ENCODE measurements at regions not wholly inside any gene's neighbourhood (a gene's known extent, or its start where the extent isn't known, plus 50 kb on each side); places are given as distances from the start of the nearest gene placed in this dataset.
A peak's percentile ranks its signal among the peaks of the same experiment; 100 is the strongest.
"Not testable (repeated sequence)": the region's sequence is repeated elsewhere in the genome, so short reads cannot be mapped to it uniquely, and the experiment has no call there.

DNA sequence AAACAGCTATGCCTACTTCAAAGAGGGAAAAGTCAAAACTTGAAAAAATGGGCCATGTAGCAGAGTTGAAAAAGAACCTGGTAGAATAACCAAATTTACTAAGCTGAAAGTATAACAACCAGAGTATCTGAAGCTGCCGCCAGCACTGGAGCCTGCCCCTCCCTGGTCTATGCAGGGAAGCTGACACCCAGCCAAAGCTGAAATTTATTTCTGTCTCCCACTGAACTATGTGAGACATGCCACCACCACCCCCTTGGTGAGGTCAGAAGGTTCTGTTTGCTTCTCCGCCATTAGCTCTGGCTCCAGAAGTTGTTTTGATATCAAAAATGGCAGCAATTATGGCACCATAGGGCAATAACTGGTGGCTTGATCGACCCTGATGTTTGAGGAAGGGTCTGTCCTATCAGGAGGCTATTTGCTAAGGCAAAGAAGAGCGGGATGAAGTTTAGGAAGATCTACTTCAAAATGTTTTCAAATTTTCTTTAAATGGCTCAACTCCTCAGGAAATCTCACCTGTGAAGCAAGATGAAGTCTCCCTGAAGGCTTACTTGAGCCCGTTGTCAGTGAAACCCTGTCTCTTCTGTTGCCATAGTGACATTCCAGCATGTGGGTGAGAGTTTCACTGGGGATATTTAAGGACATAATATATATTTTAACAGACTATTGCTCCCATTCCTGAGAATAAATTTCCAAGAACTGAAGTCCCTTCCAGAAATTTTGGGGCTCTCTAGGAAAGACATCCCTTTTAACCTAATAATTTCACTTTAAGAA, 122.0 kb downstream of the COPRS start:
- CTCF ChIA-PET: no interaction called here
- POLR2A ChIA-PET (ENCODE audit: unreplicated experiment): interaction anchor here (0.6 kb wide), 1 partner anchor 1445 kb away, joined by 3 read pairs; no protein-coding TSS in a partner anchor
- no peak overlapping the region for H3K27ac ChIP-seq

DNA sequence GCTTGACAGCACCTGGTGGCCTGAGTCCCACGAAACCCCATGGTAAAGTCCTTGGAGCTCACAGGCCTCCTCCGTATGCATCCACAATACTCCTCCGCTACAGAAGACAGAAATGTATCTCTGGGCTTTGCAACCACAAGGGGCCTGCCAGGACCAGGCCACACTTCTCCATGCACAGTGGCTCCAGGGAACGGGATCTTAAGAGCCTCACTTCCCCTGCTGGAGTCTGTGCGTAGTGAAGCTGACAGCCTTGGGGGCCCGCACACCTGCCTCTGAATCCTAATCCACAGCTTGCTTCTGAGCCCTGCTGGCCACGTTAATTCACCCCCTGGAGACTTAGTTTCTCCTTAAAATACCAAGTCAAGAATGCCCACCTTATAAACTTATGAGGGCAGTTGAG, 125.7 kb downstream of the COPRS start:
- intact Hi-C loops (cut with micrococcal nuclease; ENCODE audit: unreplicated experiment): no loop called here
- H3K4me1 ChIP-seq (replicated peaks; ENCODE audit: insufficient read depth): no peaks in the 10 kb centered on the region
- no peaks in the 10 kb centered on the region; the same call in 1 of the 2 replicates for H3F3A ChIP-seq (ENCODE audit: insufficient read depth, low read depth)
- no TSS peak for BruUV-seq (replicated peaks)
- no peaks in the 10 kb centered on the region for H3K79me2 ChIP-seq (ENCODE audit: low read depth)
- H4K20me1 ChIP-seq (ENCODE audit: insufficient read depth): no peaks in the 10 kb centered on the region
- no peak overlapping the region for H3K4me2 ChIP-seq
- H3K9me3 ChIP-seq (ENCODE audit: insufficient read depth, low read depth): no peaks in the 10 kb centered on the region
- H3K9me2 ChIP-seq (ENCODE audit: insufficient read depth): no peaks in the 10 kb centered on the region
- H3K4me3 ChIP-seq: no peak overlapping the region
- ChIA-PET POLR2A (ENCODE audit: unreplicated experiment) (no interaction called here), CTCF (interaction anchor here (0.5 kb wide), 1 partner anchor 26 kb away, joined by 3 read pairs; no protein-coding TSS in a partner anchor)
- no peak overlapping the region for H2AFZ ChIP-seq
- TF ChIP-seq, protein P1, sequence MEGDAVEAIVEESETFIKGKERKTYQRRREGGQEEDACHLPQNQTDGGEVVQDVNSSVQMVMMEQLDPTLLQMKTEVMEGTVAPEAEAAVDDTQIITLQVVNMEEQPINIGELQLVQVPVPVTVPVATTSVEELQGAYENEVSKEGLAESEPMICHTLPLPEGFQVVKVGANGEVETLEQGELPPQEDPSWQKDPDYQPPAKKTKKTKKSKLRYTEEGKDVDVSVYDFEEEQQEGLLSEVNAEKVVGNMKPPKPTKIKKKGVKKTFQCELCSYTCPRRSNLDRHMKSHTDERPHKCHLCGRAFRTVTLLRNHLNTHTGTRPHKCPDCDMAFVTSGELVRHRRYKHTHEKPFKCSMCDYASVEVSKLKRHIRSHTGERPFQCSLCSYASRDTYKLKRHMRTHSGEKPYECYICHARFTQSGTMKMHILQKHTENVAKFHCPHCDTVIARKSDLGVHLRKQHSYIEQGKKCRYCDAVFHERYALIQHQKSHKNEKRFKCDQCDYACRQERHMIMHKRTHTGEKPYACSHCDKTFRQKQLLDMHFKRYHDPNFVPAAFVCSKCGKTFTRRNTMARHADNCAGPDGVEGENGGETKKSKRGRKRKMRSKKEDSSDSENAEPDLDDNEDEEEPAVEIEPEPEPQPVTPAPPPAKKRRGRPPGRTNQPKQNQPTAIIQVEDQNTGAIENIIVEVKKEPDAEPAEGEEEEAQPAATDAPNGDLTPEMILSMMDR (conservative IDR thresholded peaks at IDR 0.05): no peak
- TF ChIP-seq EZH2 (IDR thresholded peaks at IDR 0.05; ENCODE audit: low read depth): no peak
- no peak for DNase-seq
- no peak overlapping the region for H3K27ac ChIP-seq
- H3K27me3 ChIP-seq (ENCODE audit: insufficient read depth, low read depth): no peaks in the 10 kb centered on the region
- no peaks in the 10 kb centered on the region for H3K36me3 ChIP-seq (ENCODE audit: low read depth)

More for the DNA sequence above, 122.0 kb downstream of the COPRS start:
- H3K9me3 ChIP-seq (ENCODE audit: insufficient read depth, low read depth): no peaks in the 10 kb centered on the region
- intact Hi-C loops (cut with micrococcal nuclease; ENCODE audit: unreplicated experiment): no loop called here
- H3K79me2 ChIP-seq (ENCODE audit: low read depth): no peaks in the 10 kb centered on the region
- H3F3A ChIP-seq (ENCODE audit: insufficient read depth, low read depth): no peaks in the 10 kb centered on the region
- no peak for DNase-seq
- H2AFZ ChIP-seq: no peak overlapping the region
- H3K4me2 ChIP-seq: no peak overlapping the region
- no TSS peak for BruUV-seq (replicated peaks)
- H3K4me1 ChIP-seq (replicated peaks; ENCODE audit: insufficient read depth): no peaks in the 10 kb centered on the region
- no peaks in the 10 kb centered on the region for H4K20me1 ChIP-seq (ENCODE audit: insufficient read depth)
- TF ChIP-seq, protein P1 (conservative IDR thresholded peaks at IDR 0.05): no peak
- TF ChIP-seq EZH2 (IDR thresholded peaks at IDR 0.05; ENCODE audit: low read depth): no peak
- no peaks in the 10 kb centered on the region for H3K9me2 ChIP-seq (ENCODE audit: insufficient read depth)
- no peaks in the 10 kb centered on the region for H3K36me3 ChIP-seq (ENCODE audit: low read depth)
- no peaks in the 10 kb centered on the region for H3K27me3 ChIP-seq (ENCODE audit: insufficient read depth, low read depth)
- H3K4me3 ChIP-seq: no peak overlapping the region

DNA sequence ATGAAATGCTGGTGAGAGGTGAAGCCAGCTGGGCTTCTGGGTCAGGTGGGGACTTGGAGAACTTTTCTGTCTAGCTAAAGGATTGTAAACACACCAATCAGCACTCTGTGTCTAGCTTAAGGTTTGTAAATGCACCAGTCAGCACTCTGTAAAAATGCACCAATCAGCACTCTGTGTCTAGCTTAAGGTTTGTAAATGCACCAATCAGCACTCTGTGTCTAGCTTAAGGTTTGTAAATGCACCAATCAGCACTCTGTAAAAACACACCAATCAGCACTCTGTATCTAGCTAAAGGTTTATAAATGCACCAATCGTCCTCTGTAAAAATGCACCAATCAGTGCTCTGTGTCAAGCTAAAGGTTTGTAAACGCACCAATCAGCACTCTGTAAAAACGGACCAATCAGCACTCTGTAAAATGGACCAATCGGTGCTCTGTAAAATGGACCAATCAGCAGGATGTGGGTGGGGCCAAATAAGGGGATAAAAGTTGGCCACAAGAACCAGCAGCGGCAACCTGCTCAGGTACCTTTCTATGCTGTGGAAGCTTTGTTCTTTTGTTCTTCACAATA, 127.4 kb downstream of the COPRS start:
- POLR2A ChIA-PET (ENCODE audit: unreplicated experiment): interaction anchor here (0.7 kb wide), 1 partner anchor 423 kb away, joined by 3 read pairs; no protein-coding TSS in a partner anchor
- intact Hi-C loops (cut with micrococcal nuclease; ENCODE audit: unreplicated experiment); CTCF ChIA-PET: not testable (repeated sequence)

More for the DNA sequence above, 127.4 kb downstream of the COPRS start:
- BruUV-seq (replicated peaks); H3K4me1 ChIP-seq (replicated peaks; ENCODE audit: insufficient read depth); H2AFZ ChIP-seq; H3K9me3 ChIP-seq (ENCODE audit: insufficient read depth, low read depth); H3K27me3 ChIP-seq (ENCODE audit: insufficient read depth, low read depth); H3K27ac ChIP-seq; H4K20me1 ChIP-seq (ENCODE audit: insufficient read depth); H3K36me3 ChIP-seq (ENCODE audit: low read depth); H3K4me2 ChIP-seq; H3K9me2 ChIP-seq (ENCODE audit: insufficient read depth); H3F3A ChIP-seq (ENCODE audit: insufficient read depth, low read depth); H3K79me2 ChIP-seq (ENCODE audit: low read depth); H3K4me3 ChIP-seq: not testable (repeated sequence)
- DNase-seq: peak in 1 of 2 experiments; percentile 43
